Right hindlimb (tissue), 1 donor: ENCODE measurements at regions not wholly inside any gene's neighbourhood (a gene's known extent, or its start where the extent isn't known, plus 50 kb on each side); places are given as distances from the start of the nearest gene placed in this dataset.
A peak's percentile ranks its signal among the peaks of the same experiment; 100 is the strongest.
"Not testable (repeated sequence)": the region's sequence is repeated elsewhere in the genome, so short reads cannot be mapped to it uniquely, and the experiment has no call there.

Experiments used
- DNase-seq: peaks from one replicate; pipeline ENCODE4 v3.0.0-alpha.2; 2018

DNA sequence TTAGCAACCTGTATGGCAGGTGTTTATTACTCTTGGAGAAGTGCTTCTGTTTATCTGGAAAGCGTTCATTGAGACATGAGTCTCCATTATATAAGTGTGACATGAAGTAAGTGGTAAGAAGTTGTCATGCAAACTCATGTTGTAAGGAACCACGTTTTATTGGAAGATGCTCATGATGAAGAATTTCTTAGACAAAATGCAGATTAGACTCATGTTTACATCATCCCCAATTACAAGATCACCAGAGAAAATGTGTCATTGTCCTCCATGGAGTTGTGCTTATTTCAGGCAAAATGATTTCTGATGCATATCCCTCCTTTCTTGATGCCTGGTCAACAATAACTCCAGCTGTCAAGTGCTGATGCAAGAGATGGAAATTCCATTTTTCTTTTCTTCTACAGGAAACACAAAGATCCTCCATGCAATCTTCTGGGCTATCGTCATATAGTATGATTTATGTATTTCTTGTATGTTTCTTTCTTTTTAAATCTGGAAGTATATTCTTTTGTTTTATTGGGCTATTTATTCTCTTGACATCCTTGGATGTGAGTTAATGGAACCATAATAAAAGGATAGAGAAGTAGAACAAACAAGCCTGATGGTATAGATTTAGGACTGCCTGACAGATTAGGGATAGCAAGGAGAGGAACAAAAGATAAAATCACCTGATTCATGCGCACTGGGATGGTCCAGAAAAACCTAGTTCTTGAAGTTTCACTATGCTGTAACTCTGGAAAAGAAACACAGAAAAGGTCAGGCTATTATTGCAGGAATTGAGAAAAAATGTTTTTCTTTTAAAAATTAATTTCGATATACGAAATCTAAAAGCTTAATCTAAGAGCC lies 50.7 kb upstream of the DIAPH3 start:
- DNase-seq: no peak

DNA sequence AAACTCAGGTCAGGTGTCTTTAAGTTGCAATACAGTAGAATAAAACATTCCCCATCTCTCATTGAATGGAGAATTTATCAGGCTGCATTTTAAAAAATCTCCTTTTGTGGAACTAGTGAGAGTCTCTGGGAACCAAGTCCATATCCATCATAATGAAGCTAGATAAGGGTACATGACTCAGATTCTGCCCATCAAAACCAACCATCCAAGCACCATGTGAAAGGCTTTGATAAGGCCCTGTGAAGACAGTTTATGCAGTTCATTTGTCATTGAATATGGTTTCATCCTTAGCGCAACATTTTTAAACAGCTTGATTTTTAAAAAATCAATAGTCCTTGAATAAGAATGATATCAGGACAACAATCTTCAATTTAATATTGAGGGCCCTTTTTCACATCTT lies 56.3 kb upstream of the DIAPH3 start:
- no peak for DNase-seq

DNA sequence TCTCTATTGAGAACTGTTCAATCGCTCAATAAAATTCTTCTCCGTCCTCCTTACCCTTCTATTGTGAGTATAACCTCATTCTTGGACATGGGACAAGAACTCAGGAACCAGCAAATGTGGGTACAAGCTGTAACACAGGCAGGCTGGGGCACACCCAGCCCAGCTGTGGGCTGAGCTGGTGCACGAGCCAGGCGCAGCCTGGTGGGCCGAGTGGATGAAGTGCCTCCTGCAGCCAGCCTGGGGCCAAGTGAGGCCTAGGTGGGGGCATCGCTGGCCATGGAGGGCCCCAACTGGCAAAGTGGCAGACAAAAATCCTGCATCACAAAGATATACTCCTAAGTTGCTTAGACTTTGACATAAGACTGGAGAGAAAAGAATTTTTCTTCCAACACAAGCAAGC lies 57.9 kb upstream of the DIAPH3 start:
- DNase-seq: no peak

DNA sequence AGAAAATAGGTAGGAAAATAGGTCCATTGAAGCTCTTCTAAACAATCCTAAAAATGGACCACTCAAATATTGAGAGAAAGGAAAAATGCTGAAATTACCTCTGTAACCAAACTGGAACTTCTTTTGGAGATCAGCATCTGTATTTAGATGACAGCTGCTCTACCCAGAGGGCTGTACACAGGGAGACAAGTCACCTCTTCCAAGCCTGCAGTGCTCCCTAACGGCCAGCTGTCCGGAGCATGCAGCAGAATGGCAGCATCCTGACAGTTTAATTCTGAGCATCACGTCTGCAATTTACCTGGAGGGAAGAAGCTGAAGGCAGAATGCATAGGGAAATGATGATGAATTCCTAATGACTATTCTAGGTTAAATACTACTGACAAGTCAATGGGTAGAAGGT lies 62.8 kb upstream of the DIAPH3 start:
- no peak for DNase-seq

DNA sequence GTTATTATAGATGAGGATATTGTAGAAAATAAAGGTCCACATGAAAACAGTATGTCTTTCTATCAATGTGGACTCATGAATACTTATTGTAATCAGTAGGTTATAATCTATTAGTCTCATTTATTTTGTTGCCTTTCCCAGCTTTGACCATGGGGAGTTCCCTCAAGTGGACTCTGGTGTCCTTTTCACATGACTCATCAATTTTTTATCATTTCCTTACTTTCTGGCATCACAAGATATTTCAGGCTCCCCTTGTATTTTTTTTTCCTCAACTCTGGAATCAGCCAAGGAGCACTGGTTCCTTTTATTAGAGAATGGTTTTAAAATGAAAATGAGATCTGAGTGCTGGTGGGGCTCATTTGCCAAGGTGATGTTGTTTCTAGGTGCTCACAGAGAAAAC lies 63.4 kb upstream of the DIAPH3 start:
- no peak for DNase-seq

DNA sequence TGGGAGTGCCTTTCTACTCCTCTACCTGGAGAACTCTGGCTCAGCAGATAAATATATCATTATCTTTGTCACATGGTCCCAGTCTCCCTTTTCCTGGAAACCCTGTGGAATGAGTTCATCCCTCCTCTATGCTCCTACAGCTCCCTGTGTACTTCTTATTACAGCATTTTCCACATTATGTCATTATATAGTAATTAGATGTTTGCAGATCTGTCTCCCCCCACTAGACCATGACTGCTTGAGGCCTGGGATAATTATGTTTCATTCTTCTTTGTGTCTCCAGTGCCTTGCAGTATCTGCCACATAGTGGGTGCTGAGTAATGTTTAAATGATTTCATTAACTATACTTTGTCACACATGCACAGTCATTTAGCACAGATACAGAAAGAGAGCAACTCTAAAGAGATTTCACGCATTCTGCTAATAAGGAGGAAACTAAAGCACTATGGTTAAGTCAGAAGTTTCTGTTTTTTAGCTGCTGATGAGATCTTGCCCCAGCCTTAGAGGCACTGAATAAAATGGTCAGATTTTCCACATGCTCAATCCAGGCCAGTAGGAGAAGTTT lies 66.1 kb upstream of the DIAPH3 start:
- no peak for DNase-seq

DNA sequence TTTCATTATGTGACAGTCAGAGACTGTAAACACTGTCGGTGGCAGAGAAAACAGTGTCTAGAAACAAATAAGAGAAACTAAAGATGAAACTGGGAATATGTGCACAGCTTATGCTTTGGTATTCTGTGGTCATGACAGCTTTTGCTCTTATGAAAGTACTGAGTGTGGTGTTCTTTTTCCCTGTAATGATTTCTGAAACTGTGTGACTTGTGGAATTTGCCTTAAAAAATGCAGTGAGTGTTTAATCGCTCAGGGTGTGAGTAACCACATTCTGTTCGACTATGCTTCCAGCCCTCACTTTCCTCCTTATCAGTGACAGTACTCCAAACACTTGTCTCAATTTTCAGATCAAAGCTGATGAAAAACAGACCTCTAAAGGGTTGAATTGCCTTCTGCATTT lies 66.9 kb upstream of the DIAPH3 start:
- DNase-seq: no peak

DNA sequence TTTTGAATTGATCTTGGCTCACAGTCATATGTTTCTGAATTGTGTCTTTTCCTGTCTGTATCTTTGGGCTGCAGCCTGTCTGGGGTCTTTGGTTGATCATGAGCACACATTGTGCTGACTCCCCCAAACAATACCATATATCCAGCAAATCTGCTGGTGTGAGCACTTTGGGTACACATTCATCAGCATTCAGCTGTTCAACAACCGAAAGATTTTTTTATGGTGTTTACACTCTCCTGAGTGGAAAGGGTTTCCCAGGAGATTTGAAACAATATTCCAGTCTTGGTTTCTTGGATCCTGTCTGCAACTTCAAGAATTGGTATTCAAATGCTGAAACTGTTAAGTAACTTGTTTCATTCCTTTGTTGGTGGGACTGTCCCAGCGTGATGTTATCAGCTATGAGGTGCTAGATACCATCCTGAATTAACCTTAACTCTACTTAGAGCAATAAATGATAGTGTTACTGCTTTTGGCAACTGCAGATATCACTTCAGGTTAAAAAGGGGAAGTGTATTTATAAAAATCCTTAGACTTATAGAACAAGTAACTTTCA lies 78.4 kb upstream of the DIAPH3 start:
- no peak for DNase-seq

DNA sequence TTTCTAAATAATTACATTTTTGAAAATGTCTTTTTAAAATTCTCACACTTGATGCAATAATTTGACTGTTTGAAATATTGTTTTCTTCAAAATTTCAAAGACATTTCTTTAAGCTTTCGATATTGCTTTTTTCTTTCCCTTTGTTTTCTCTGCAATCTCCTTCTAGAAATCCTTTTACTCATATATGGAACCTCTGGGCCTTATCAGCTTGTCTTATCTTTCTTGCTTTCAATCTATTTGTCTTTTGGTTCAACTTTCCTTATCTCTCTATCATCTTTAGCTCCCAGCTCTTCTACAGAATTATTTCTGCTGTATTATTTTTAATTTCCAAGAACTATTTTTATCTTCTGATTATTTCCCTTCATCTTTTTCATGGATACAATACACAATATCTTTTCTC lies 80.7 kb upstream of the DIAPH3 start:
- no peak for DNase-seq

DNA sequence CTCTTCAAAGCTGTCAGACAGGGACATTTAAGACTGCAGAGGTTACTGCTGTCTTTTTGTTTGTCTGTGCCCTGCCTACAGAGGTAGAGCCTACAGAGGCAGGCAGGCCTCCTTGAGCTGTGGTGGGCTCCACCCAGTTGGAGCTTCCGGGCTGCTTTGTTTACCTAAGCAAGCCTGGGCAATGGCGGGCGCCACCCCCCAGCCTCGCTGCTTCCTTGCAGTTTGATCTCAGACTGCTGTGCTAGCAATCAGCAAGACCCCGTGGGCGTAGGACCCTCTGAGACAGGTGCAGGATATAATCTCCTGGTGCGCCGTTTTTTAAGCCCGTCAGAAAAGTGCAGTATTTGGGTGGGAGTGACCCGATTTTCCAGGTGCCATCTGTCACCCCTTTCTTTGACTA lies 87.7 kb upstream of the DIAPH3 start:
- not testable (repeated sequence) for DNase-seq

DNA sequence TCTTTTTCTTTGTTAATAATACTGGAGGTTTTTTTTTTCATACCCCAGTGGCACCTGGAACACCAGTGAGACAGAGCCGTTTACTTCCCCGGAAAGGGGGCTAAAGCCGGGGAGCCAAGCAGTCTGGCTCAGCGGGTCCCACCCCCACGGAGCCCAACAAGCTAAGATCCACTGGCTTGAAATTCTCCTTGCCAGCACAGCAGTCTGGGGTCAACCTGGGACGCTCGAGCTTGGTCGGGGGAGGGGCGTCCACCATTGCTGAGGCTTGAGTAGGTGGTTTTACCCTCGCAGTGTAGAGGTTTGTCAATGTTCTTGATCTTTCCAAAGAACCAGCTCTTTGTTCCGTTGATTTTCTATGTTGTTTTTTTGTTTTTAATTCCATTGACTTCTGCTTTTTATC lies 94.6 kb upstream of the DIAPH3 start:
- DNase-seq: no peak

DNA sequence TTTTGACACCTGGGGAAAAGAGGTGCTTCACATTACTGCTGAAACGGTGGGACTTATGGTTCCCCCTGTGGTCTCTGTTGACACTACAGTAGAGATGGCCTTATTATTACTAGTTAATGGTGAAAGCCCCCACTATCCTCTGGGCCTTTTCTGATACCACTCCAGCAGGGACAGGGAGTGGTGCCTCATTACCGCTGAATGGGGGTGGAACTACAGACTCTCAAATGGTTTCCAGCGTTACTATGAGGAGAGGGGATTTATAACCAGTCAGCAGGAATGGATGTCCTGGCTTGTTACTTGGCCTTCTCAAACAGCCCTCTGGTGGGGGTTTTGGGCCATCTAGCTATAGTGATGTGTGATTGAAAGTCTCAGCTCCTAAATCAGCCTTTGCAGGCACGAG lies 96.7 kb upstream of the DIAPH3 start:
- DNase-seq: no peak

DNA sequence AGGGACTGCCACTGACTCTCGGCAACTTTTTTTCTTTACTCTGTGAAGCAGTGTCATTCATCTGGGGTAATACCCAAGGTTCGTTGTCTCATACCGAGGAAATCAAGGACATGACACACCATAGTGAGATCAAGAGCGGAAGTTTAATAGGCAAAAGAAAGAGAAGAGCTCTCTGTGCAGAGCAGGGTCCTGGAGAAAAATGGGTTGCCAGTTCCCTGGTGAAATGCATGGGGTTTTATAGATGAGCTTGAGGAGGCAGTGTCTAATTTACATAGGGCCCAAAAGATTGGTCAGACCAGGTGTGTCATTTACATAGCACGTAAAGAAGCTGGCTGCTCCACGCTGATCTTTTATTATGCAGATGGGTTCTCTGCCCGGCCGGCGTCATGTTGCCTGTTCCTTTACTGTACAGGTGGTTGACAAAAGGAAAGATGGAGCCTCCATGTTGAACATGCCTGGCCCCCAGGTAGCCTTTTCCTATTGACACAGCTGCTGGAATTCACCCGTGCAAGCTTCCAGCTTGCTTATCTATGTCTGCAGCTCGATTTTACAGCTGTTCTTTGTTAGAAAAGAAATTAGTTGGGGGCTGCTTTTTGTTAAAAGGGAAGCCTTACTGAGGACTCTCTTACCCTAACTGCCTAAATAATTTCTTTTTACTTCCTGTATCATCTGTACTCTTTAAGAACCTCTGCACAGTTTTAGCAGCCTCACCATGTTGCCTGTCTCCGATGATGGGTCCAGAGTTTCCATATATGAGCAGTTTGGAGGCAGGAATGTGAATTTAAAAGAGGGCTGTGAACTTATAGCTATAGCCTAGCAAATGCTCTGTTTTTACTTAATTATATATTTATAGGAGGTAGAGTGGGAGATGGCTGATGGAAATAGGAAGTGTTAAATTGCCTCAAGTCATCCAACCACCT lies 98.0 kb upstream of the DIAPH3 start:
- DNase-seq: no peak

DNA sequence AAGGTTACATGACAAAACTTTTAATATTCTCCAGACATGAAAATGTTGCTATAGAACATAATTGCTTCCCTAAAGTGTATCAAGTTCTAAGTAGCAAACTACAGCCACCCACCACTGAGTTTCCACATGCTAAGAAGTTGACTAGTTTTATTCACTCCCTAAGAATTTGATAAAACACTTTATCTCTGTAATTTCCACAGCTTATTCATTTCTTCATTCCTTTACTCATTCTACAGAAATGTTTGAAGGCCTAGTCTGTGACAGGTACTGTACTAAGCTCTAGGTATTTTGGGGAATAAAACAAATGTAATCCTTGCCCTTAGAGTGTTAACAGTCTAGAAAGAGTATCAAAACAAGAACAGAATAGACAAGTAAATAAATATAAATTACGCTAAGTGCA lies 101.8 kb upstream of the DIAPH3 start:
- no peak for DNase-seq

DNA sequence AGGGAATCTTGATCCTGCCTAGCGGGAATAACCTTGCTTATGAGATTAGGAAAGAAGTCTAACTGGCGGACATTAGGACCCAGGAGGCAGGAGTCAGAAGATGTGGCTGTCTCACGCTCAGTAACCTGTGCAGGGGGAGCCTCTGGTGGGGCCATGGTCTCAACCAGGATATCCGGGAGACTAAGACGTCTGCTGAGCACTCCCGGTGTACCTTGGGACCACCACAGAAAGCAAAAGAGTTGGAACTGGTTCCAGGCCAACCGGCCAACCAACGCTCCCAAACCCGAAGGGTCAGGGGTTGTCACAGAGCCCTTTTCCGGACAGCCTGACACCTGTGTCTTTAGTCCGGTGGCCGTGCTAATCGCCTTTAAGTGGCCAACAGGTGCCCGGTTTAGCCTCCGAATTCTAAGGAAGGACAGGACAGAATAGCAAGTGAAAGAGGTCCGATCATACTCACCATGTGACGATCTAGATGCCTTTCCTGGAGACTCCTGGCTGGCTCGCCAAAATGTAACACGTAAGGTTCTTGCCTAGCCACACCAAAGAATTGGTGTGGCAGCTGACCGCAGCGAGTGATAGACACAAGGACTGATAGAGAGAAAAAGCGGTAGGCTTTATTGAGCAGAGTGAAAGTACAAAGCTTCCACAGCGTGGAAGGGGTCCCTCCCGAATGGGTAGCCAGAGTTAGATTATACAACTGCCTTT lies 103.9 kb upstream of the DIAPH3 start:
- no peak for DNase-seq

DNA sequence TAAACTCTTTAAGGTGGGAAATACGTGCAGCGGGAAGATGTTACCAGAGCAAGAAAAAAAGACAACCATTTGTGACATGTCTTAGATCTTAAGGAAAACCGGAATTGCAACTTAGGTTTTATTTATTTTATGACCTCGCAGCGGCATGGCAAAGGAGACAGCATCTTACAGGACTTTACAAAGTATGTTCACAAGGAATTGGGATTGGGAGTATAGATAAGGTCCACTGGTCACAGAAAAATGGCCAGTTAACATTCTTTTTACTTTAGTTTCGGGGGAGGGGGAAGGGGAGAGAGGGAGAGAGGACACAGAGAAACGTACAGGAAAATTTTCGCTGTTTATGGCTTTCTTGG lies 104.5 kb upstream of the DIAPH3 start:
- no peak for DNase-seq

DNA sequence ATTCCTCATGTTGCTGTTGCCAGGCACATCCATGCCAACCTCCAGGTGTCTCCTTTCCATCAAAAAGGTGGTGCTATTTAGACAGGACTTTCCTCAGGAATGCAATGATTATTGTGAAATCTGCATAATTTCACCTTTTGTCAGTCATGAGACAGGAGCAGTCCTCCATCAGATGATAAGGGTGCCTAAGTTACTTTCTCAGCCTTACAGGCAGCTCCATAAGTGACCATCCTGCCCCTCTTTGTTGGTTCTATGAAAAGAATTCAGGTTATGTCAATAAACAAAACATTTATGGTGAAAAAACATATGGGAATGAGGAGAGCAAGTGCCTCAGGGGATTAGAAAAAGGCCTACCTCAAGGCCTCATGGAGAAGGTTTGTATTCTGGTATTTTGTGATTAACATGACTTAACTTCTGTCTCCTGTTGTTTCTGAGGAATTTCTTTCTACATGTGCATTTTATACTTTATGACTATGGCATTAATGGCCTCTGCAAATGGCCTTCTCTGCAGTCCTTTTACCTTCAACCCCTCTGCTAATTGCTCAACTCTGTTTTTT lies 110.3 kb upstream of the DIAPH3 start:
- no peak for DNase-seq

DNA sequence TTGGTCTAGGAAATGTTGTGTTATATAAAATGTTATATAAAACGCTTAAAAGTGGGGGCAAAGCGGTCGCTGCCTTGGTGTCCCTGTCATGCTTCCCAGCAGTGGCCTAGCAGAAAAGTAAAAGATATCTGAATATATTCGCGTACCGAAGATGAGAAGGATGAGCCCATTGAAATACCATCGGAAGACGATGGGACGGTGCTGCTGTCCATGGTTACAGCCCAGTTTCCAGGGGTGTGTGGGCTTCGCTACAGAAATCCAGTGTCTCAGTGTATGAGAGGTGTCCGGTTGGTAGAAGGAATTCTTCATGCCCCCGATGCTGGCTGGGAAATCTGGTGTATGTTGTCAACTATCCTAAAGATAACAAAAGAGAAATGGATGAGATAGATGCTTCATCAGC lies 110.9 kb upstream of the DIAPH3 start:
- DNase-seq: no peak

DNA sequence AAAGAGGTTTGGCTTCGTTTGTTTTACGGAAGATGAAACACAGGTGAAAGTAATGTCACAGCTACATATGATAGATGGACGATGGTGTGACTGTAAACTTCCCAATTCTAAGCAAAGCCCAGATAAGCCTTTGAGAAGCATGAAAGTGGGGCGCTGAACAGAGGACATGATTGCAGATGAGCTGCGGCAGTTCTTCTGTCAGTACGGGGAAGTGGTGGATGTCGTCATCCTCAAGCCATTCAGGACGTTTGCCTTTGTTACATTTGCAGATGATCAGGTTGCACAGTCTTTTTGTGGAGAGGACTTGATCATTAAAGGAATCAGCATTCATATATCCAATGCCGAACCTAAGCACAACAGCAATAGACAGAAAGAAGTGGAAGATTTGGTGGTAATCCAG lies 111.5 kb upstream of the DIAPH3 start:
- DNase-seq: no peak

DNA sequence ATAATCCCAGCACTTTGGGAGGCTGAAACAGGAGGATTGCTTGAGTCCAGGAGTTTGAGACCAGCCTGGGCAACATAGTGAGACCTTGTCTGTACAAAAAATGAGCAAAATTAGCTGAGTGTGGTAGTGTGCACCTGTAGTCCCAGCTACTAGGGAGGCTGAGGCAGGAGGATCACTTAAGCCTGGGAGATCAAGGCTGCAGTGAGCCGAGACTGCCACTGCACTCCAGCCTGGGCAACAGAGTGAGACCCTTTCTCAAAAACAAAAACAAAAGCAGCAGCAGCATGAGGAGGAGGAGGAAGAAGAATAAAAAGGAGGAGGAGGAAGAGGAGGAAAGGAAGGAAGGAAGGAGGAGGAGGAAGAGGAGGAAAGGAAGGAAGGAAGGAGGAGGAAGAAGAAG lies 116.5 kb upstream of the TDRD3 start:
- not testable (repeated sequence) for DNase-seq

DNA sequence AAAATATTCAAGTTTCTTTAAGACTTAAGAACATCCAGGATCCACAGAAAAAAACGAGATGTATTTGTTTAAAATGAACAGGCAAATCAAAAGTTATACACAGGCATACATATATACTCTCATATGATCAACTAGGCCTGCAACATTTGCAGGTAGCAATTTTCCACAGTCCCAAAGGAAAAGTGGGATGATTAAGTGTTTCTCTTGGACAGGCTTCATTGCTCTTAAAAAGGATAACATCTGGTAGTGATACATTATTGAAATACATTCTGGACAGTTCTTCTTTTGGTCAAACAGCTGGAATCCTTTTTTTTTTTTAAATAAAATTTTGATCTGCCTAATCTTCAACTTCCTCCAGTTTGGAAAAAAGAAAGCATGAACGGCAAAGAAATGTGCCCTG lies 114.8 kb upstream of the TDRD3 start:
- DNase-seq: peak; percentile 22

DNA sequence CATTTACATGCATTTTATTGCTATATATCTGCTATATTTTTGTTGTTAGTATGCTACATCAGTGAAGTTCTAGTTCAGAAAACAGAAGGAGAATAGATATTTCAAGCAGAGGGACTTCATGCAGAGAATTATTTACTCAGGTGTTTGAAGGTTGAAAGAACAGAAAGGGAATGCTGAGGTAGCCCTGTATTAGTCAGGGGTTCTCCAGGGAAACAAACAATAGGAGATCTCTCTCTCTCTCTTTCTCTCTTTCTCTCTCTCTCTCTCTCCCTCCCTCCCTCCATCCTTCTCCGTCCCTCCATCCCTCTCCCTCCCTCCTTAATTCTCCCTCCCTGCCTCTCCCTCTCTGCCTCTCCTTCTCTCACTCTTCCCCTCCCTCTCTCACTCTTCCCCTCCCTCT lies 114.3 kb upstream of the TDRD3 start:
- DNase-seq: no peak

DNA sequence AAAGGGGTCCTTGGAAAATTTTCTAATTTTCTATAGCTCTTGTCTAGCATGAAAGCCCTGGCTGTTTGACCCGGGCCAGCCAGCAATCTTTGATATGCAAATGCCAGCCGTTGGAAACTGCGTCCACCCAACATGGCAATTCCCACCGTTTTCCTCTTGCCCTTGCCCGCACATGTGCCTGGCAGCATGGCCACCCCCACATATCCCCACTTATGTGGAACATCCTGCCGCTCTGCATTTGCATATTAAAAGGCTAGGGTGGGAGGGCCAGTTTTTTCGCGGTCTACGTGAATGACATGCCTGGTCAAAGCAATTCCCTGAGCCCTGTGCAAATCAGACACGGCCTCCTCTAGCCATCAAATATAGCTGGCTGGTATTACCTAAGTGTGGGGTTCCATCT lies 110.3 kb upstream of the TDRD3 start:
- no peak for DNase-seq
